ENCODE measurements at regions not wholly inside any gene's neighbourhood (a gene's known extent, or its start where the extent isn't known, plus 50 kb on each side); places are given as distances from the start of the nearest gene placed in this dataset.
"Not testable (repeated sequence)": the region's sequence is repeated elsewhere in the genome, so short reads cannot be mapped to it uniquely, and the experiment has no call there.

DNA sequence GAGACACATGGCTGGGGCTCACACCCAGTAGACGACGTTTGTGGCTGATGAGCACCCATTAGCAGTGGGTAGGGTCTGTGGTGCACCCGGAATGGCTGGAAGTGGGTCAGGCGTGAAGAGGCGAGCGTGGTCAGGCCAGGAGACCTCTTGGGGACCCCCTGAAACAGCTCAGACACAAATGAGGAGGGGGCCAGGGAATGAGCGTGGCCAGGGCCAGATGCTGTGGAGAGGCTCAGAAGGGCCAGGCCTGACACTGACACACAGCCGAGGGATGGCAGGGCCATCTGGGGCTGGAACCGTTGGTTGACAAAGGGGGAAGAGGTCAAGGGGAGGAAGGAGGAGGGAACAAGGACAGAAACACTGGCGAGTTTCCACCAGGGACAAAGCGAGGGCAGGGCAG is 162.8 kb downstream of the SHANK2 start:
- Mint-ChIP-seq H3K27ac (no peak overlapping the region), H3K27me3 (peaks cover 2% of the 10 kb centered on the region), H3K9me3 (no peaks in the 10 kb centered on the region), H3K4me1 (no peaks in the 10 kb centered on the region), H3K4me3 (no peak overlapping the region), H3K36me3 (no peaks in the 10 kb centered on the region)

DNA sequence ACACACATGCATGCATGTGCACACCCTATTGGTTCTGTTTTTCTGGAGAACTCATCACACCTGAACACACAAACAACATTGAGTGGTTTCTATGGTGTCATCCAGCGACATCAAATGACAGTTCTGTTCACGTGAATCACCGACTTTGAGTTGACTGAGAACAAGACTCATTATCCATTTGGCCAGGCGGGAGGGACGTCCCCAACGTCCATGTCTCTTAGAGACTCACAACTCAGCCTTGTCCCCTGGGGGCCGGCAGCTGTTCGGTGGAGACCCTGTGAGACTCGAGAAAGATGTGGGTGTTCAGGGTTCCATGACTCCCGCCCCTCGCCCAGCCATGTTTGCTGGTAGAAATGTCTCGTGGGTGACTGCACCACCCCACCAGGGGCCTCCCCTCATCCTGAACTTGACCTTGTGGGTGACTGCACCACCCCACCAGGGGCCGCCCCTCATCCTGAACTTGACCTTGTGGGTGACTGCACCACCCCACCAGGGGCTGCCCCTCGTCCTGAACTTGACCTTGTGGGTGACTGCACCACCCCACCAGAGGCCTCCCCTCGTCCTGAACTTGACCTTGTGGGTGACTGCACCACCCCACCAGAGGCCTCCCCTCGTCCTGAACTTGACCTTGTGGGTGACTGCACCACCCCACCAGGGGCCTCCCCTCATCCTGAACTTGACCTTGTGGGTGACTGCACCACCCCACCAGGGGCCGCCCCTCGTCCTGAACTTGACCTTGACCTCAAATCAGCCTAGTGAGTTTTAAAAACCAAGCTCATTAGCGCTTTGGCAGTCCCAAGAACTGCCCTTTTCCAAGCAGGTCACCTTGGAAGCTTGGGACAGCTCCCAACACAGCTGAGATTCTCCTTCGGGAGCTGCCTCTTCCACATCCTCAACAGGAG is 163.8 kb downstream of the SHANK2 start:
- H3K4me1 Mint-ChIP-seq, H3K36me3 Mint-ChIP-seq: not testable (repeated sequence)

DNA sequence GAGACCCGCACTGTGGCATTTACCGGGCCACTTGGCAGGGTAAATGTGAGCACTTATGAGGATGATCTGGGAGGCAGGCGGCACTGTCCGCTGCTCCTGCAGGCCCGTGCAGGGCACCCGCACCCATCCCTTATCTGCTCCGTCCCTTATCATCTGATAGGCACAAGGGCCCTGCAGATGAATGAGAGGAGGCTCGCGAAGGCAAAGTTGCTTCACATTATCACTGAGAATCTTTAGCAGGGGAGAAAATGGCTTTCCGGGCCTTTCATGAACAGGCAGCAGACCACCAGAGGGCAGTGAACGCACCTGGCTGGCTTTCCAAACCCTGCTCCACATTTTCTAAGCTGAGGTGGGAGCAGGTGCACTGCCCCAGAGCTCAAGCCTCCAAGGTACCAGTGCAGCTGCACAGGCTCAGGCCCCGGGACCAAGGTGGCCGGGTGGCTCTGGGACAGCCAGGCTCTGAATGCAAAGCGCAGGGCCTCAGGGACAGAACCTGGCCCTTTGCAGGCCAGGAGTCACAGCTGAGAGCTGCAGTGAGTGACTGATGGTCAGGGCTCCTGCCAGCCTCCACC is 165.6 kb downstream of the SHANK2 start:
- H3K4me1 Mint-ChIP-seq = no peaks in the 10 kb centered on the region
- H3K4me3 Mint-ChIP-seq = no peak overlapping the region
- H3K9me3 Mint-ChIP-seq = no peaks in the 10 kb centered on the region
- H3K27me3 Mint-ChIP-seq = peaks cover 2% of the 10 kb centered on the region
- H3K36me3 Mint-ChIP-seq = no peaks in the 10 kb centered on the region
- no peak overlapping the region for H3K27ac Mint-ChIP-seq

More for the DNA sequence above, 163.8 kb downstream of the SHANK2 start:
- not testable (repeated sequence) for H3K9me3 Mint-ChIP-seq, H3K27ac Mint-ChIP-seq, H3K27me3 Mint-ChIP-seq, H3K4me3 Mint-ChIP-seq

DNA sequence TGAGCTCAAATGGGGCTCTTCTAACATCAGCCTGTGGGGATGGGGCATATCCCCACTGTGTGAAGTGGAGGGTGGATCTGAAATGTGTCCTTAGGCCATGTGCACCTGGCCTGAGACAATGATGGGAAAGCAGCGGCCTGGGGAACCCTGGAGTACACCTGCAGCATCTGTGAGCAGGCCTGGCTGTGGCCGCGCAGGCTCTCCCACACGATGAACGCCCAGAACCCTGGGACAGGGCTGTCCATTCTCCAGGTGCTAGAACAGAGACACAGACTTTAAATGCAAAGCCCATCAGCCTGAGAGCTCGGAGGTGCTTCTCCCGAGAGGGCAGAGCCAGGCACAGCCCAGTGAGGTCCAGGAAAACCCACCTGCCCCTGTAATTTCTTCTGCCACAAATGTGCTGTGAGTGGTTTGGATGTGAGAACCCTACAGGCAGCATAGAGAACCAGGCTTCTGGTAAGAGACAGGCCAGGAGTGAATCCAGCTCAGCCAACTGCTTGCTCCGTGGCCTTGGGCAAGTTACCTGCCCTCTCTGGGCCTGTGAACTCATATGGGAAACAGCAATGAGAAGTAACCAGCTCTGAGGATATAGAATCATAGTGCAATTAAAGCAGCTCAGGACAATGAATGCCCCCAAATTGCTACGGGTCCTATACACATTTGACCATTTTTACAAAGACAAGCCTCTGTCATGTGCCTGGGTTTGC is 167.9 kb downstream of the SHANK2 start:
- Mint-ChIP-seq H3K9me3 (no peaks in the 10 kb centered on the region), H3K4me1 (no peaks in the 10 kb centered on the region), H3K36me3 (no peaks in the 10 kb centered on the region), H3K27me3 (peaks cover 3% of the 10 kb centered on the region), H3K4me3 (no peak overlapping the region), H3K27ac (no peak overlapping the region)

DNA sequence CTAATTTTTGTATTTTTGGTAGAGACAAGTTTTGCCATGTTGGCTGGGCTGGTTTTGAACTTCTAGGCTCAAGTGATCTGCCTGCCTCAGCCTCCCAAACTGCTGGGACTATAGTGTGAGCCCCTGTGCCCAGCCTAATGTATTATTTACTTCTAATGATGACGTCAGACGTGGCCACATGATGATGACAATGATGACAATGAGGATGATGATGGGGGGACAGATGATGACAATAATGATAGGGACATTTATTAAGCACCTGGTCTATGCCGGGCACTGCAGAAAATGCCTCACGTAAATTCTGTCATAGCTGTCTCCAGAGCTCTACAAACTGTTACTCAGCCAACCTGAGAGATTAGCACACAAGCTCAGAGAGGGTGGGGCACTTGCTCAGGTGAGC is 169.3 kb downstream of the SHANK2 start:
- Mint-ChIP-seq H3K9me3 (no peaks in the 10 kb centered on the region), H3K27ac (no peak overlapping the region), H3K4me3 (no peak overlapping the region), H3K27me3 (peaks cover 1% of the 10 kb centered on the region), H3K36me3 (no peaks in the 10 kb centered on the region), H3K4me1 (no peaks in the 10 kb centered on the region)

DNA sequence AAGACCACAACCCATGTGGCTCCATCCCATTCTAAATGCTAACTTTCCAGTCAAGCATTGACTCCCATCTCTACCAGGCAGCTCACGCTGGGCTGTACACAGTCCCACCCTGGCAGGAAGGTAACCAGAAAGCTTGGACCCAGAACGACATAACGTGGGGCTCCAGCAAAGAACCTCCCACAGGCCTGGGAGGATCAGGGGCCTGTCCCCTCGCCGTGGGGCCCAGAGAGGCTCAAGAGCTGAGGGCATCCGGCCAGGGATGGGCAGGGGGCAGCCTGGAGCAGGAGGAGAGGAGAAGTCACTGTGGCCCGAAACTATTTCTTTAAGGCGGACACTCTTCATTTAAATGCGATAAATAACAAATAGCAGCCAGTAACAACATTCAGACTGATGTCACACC is 169.9 kb downstream of the SHANK2 start:
- Mint-ChIP-seq H3K4me3 (no peak overlapping the region), H3K27ac (no peak overlapping the region), H3K4me1 (no peaks in the 10 kb centered on the region), H3K9me3 (no peaks in the 10 kb centered on the region), H3K36me3 (no peaks in the 10 kb centered on the region), H3K27me3 (peaks cover 1% of the 10 kb centered on the region)

DNA sequence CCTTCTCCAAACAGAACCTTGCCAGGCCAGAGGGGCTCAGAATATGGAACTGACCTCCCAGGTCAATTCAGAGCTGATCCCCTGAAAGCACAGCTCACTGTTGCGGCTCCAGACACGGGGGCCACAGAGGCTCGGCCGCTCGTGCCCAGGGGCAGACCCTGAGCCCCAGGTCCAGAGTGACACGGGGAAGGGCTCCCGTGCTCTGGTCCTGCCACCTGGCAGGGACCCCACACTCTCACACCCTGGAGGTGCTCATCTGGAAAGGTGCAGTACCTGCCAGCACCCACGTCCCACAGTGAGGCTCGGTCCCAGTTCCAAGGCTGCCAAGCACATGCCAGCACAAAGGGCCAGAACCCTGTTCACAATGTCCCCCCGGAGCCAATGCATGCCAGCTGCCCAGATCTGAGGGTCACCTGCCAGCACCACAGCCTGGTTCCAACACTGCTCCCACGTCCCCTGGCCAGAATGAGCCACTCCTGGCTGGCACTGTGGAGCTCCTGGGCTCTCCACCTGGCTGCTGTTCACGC is 170.6 kb downstream of the SHANK2 start:
- no peak overlapping the region for H3K27ac Mint-ChIP-seq
- no peaks in the 10 kb centered on the region for H3K36me3 Mint-ChIP-seq
- no peak overlapping the region for H3K4me3 Mint-ChIP-seq
- H3K9me3 Mint-ChIP-seq = no peaks in the 10 kb centered on the region
- peaks cover 2% of the 10 kb centered on the region for H3K27me3 Mint-ChIP-seq
- H3K4me1 Mint-ChIP-seq = no peaks in the 10 kb centered on the region

DNA sequence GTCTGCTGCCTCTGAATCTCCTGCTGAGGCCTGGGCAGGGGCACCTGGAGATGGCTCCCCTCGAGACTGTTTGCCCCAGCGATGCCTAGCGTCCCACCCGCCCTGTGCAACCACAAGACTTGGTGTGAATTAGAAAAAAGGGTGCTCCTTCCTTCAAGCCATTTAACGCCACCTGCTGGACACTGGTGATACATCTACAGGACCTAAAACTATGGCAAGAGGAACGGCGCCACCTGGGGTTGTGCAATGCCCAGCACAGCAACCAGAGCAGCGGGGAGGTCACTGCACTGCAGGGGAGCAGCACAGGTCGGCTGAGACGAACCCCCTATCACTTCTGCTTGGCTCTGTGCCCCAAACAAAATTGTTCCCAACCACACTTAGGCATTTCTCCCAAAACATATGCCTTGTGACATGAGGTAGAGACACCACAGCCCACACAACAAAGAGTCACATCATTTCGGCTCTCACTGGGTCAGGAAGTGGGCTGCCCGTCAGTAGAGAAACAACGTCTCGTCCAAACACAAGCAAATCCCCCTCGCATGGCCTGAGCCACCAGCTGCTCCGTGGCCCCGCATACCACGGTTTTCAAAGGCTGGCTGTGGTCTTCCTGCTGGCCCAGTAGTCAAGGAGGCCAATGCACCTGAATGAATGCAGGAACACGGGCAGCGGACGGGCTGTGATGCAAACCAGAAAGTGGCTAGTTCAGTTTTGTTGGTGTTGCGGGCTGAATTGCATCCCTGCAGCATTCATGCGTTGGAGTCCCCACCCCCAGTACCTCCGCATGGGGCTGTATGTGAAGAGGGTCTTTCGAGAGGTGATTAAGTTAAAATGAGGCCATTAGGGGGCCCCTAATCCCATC is 171.9 kb downstream of the SHANK2 start:
- Mint-ChIP-seq H3K36me3 (no peaks in the 10 kb centered on the region), H3K4me1 (no peaks in the 10 kb centered on the region), H3K9me3 (no peaks in the 10 kb centered on the region), H3K27me3 (peaks cover 6% of the 10 kb centered on the region), H3K27ac (no peak overlapping the region), H3K4me3 (no peak overlapping the region)

DNA sequence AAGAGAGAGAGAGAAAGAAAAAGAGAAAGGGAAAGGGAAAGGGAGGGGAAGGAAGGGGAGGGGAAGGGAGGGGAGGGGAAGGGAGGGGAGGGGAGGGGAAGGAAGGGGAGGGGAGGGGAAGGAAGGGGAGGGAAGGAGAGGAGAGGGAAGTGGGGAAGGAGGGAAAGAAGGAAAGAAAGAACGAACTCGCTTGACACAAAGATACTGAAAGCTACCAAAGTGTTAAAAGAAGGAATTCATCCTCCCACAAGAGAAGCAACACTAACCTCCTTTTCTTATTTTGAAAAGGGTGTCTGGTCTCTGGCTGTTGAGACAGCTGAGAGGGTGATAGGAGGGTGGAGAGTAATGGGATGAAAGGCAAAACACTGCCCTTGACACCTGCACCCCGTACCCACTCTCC is 172.6 kb downstream of the SHANK2 start:
- Mint-ChIP-seq H3K27ac (no peak overlapping the region), H3K36me3 (no peaks in the 10 kb centered on the region)

DNA sequence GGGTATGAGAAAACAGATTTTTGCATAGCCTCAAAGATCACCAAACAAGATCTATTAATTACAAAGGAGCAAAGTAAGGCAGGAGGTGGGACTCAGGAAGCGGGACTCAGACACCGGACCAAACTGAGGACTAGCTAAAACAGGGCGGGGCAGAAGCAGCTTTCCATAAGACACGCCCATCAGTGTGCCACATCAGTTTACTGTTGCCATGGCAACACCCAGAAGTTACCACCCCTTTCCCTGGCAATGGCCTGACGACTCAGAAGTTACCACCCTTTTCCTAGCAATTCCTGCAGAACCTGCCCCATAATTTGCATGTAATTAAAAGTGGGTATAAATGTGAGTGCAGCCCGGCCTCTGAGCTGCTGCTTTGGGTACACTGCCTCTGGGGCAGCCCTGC is 173.9 kb downstream of the SHANK2 start:
- Mint-ChIP-seq H3K36me3 (no peaks in the 10 kb centered on the region), H3K4me3 (no peak overlapping the region), H3K27ac (no peak overlapping the region), H3K9me3 (no peaks in the 10 kb centered on the region), H3K4me1 (no peaks in the 10 kb centered on the region), H3K27me3 (peaks cover 6% of the 10 kb centered on the region)

More for the DNA sequence above, 172.6 kb downstream of the SHANK2 start:
- H3K4me1 Mint-ChIP-seq = no peaks in the 10 kb centered on the region
- H3K4me3 Mint-ChIP-seq = no peak overlapping the region
- H3K27me3 Mint-ChIP-seq = peaks cover 6% of the 10 kb centered on the region
- no peaks in the 10 kb centered on the region for H3K9me3 Mint-ChIP-seq

DNA sequence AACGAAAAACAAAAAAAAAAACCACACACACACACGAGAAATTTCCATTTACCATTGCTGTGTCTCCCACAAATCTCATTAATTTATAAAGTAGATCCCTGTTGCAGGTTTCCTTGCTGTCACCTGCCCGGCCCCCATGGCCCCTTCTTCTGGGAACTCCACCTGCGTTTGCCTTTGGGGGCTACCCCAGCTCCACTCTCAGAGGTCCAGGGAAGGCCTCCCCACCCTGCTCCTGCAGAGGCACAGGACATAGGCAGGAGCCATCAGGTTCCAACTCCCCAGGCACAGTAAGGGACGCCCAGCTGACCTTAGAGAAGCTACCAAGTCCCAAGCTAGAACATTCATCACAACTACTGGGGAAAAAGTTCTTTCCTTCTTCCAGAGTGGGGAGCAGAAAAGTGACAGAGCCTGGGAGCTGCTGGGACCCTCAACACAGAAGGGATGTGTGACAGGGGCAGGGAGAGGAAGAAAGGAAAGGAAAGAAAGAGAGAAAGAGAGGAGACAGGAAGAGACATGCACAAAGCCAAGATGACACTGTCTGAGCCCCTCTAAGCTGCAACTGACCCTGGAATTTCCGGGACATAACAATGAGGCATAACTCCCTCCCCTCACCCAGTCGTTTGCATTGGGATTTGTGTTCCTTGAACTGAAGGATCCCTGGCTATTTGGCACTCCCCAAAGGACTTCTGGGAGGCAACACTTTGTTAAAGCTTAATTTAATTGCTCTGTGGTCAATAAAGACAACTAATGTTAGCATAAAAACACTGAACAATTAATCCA is 175.7 kb downstream of the SHANK2 start:
- Mint-ChIP-seq H3K9me3 (no peaks in the 10 kb centered on the region), H3K27me3 (peaks cover 6% of the 10 kb centered on the region), H3K36me3 (no peaks in the 10 kb centered on the region), H3K27ac (no peak overlapping the region), H3K4me1 (no peaks in the 10 kb centered on the region), H3K4me3 (no peak overlapping the region)

DNA sequence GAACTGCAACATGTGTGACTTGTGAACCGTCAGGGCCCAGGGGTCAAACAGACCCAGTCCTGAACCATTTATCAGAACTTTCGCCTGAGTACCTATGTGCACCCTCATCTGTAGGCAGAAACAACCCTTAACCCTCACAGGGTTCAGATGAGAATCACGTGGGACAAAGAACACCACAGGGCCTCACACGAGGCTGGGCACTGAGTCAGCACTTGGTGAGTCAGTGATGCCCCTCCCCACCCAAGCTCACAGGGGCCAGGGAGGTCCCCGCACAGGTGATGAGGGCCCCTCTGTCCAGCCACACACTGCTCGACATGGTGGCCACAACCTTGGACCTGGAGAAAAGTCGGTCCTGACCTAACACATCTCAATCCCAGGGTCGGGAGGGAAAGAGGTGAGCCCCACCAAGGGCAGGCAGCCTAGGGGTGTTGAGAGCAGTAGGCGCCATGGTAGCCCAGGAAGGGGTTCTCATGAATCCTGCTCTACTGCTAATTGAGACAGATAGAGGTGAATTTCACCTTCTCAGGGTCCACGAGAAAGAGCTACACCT is 176.4 kb downstream of the SHANK2 start:
- H3K4me3 Mint-ChIP-seq = no peak overlapping the region
- peaks cover 6% of the 10 kb centered on the region for H3K27me3 Mint-ChIP-seq
- no peaks in the 10 kb centered on the region for H3K36me3 Mint-ChIP-seq
- H3K9me3 Mint-ChIP-seq = no peaks in the 10 kb centered on the region
- H3K4me1 Mint-ChIP-seq = no peaks in the 10 kb centered on the region
- no peak overlapping the region for H3K27ac Mint-ChIP-seq

DNA sequence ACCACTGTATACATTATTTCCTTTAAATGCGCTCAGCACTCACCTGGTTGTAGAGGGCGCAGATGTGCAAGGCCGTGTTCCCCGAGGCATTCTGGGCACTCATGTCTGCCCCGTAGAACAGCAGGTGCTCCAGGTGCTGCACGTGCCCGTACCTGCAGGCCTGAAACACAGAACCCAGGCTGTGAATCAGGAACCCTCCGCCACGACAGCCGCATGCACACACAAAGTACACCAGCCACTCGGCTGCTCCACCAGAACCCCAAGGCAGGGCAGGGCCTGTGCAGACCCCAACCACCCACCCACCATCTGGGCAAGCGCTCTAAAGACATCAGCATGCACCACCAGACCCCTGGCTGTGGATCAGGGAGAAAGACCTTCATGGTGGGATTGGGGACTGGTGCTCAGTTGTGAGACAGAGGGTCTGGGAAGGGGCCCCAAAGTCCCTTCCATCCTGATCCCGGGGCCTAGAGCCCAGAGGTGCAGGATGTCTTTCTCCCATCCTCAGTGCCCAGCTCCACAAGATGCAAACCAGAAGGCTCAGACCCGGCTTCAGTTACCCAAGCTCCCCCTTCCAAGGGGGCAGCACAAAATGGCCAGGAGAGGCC is 177.2 kb downstream of the SHANK2 start:
- Mint-ChIP-seq H3K4me3 (no peak overlapping the region), H3K9me3 (no peaks in the 10 kb centered on the region), H3K36me3 (no peaks in the 10 kb centered on the region), H3K27me3 (peaks cover 5% of the 10 kb centered on the region), H3K4me1 (no peaks in the 10 kb centered on the region), H3K27ac (no peak overlapping the region)

Measured in activated naive CD4-positive, alpha-beta T cell treated with anti-CD3 and anti-CD28 coated beads, Interleukin-2, amount 50 U/mL, for 24 hours (primary cell).